ENCODE measurements at regions not wholly inside any gene's neighbourhood (a gene's known extent, or its start where the extent isn't known, plus 50 kb on each side); places are given as distances from the start of the nearest gene placed in this dataset.
"Not testable (repeated sequence)": the region's sequence is repeated elsewhere in the genome, so short reads cannot be mapped to it uniquely, and the experiment has no call there.

DNA sequence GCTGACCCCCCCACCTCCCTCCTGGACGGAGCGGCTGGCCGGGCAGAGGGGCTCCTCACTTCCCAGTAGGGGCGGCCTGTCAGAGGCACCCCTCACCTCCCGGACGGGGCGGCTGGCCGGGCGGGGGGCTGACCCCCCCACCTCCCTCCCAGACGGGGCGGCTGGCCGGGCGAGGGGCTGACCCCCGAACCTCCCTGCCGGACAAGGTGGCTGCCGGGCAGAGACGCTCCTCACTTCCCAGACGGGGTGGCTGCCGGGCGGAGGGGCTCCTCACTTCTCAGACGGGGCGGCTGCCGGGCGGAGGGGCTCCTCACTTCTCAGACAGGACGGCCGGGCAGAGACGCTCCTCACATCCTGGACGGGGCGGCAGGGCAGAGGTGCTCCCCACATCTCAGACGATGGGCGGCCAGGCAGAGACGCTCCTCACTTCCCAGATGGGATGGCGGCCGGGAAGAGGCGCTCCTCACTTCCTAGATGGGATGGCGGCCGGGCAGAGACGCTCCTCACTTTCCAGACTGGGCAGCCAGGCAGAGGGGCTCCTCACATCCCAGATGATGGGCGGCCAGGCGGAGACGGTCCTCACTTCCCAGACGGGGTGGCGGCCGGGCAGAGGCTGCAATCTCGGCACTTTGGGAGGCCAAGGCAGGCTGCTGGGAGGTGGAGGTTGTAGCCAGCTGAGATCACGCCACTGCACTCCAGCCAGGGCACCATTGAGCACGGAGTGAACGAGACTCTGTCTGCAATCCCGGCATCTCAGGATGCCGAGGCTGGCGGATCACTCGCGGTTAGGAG, 66.2 kb upstream of the PAPPA2 start:
- not testable (repeated sequence) for FAIRE-seq; DNase-seq (ENCODE audit: low spot score)

DNA sequence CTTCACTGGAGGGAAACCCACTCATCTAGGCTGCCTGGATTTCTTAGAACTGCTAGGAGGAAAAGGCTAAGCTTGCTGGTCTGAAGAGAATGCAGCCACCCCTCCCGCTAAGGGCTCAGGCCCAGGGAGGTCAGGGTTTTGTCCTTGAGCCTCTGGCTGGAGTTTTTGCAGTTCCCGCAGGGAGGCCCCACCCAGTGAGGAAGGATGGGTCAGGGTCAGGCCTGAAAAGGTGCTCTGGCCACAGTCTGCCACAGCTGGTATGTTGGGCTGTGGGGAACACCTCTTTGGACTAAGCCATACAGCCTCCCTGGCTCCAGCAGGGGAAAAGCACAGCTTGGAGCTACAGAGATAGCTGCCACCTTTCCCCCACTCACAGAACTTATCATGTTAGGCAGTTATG, 71.4 kb upstream of the PAPPA2 start:
- DNase-seq (ENCODE audit: low spot score) (no peak), FAIRE-seq (no peak)

DNA sequence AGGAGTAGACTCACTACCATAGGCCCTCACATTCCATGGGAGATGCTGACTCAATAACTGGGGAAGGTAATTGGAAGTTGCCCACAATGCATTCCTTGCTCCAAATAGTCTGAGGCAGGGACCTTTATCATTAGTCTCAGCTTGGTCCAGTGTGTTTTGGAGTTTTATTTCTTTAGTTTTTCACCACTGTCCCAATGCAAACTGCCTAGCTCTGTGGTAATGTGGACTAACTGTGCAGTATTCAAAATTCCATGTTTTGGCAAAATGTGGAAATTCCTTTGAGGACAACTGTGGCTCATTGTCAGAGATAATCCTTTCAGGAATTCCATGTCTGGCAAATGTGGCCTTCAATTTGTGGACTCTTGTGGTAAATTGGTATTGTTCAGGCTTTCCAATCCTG, 78.1 kb upstream of the PAPPA2 start:
- DNase-seq (ENCODE audit: low spot score), result no peak
- no peak for FAIRE-seq

DNA sequence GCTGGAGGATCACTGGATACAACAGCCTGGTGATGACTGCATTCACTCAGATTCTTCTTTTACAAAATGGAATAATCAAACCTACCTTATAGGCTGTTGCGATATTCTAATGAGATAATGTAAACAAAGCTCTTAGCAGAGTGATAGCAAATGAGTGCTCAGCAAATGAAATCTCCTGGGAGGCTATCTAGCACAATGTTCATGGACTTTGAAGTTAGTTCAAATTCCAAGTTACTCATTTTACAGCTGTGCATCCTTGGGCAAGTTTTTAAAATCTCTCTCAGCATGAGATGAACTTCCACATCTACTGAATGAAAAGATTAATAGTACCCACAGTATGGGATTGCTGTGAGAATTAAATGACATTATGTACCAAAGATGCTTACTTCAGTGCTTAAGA, 80.8 kb upstream of the PAPPA2 start:
- FAIRE-seq, result no peak
- DNase-seq (ENCODE audit: low spot score), result no peak

DNA sequence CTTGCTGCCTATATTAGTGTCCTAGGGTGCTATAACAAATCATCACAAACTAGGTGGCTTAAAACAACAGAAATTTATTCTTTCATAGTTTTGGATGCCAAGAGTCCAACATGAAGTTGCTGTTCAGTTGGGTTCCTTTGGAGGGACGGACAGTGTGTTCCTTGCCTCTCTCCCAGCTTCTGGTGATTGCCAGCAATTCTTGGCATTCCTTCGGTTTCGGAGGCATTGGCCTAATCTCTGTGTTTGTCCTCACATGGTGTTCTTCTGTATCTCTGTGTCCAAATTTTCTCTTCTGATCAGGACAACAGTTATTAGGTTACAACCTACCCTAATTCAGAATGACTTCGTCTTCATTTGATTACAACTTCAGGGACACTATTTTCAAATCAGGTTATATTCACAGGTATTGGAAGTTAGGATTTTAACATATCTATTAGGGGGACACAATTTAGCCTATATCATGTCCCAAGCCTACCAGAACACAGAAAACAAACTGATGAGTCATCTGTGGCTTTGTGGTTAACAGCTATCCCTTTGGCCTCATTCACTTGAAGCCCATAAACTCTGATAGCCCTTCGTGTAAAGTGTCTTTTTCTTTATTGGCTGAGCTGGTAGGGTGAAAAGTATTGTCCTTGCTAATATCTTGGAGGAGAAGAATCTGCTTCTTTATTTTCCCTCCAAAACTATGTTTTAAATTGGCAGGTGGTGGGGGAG, 83.2 kb upstream of the PAPPA2 start:
- FAIRE-seq (no peak), DNase-seq (ENCODE audit: low spot score) (no peak)

DNA sequence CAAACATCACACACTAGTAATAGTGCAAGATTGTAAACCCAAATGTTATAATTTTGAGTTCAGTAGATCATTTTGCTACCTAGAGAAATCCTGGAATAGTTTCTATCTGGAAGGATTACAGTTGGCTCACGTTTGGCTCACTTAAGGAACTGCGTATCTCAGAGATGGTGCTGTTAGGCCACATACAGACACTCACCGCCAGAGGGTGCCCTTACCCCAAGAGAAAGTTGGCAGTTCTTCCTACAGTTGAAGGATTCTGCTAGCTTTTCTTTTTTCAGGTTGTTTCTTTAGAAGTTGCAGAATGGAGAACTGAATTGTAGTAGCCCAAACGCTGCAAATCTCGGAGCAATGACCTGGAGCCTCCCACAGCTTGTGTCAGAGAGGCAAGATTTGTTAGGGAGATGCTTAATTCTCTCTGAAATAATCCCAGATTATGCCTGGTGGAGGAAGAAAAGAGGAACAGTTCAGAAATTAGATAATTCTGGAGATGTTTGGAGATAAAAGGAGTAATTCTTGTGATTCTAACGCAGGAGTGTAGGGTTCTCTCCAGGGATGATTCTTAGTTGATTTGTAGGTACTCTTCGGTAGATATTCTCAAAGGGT, 87.9 kb upstream of the PAPPA2 start:
- FAIRE-seq (no peak), DNase-seq (ENCODE audit: low spot score) (peak; percentile 24)

DNA sequence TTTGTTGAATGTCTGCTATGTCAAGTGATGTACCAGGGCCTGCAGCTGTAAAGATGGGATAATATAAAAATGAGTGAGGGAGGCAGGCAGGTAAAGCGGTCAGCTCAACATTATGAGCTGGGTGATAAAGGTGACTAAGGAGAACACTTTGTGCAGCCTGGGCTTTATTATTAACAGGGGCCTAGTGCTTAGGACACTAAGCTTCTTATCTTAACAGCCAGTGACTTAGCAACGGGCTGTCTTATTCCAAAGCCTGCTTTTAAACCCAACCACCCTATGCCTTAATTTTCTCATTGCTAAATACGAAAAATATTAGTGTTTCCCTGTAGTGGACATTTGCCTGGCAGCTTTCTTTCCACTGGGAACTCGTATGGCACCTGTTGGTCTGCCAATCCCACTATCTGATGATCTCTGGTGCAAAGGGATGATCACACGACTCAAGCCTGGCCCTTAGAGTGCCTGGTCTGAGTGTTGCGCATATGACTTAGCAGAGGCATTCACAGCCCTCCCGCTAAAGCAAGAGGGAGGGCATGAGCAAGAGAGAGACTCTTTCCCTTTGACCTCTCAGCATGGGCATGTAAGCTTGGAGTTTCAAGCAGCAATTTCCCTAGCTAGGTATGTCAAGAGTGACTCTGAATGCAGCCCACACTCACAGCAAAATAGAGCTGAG, 98.6 kb upstream of the PAPPA2 start:
- FAIRE-seq (no peak), DNase-seq (ENCODE audit: low spot score) (no peak)

DNA sequence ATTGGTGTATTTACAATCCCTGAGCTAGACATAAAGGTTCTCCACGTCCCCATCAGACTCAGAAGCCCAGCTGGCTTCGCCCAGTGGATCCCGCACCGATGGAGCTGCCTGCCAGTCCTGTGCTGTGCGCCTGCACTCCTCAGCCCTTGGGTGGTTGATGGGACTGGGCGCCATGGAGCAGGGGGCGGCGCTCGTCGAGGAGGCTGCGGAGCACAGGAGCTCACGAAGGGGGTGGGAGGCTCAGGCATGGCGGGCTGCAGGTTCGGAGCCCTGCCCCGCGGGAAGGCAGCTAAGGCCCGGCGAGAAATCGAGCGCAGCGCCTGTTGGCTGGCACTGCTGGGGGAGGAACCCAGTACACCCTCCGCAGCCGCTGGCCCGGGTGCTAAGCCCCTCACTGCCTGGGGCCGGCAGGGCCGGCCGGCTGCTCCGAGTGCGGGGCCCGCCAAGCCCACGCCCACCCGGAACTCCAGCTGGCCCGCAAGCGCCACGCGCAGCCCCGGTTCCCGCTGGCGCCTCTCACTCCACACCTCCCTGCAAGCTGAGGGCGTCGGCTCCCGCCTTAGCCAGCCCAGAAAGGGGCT, 113.8 kb upstream of the PAPPA2 start:
- DNase-seq (ENCODE audit: low spot score); FAIRE-seq: not testable (repeated sequence)

DNA sequence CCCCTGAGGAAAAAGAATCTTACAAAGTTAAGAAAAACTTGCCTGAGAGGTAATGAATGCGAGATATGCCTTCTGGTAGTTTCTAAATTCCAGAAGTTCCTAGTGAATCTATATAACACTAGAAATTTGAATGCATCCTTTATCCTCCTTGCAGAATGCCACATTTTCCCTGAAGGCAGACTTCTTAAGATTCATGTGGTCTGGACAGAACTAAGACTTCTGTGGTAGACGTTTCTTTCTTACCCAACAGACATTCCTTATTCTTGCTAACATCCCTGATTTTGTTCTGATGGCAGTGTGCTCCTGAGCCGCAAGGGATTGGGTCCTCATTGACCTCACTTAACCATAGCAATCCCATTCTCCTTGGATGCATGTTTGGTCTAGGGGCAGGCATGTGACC, 121.3 kb upstream of the PAPPA2 start:
- no peak for FAIRE-seq

DNA sequence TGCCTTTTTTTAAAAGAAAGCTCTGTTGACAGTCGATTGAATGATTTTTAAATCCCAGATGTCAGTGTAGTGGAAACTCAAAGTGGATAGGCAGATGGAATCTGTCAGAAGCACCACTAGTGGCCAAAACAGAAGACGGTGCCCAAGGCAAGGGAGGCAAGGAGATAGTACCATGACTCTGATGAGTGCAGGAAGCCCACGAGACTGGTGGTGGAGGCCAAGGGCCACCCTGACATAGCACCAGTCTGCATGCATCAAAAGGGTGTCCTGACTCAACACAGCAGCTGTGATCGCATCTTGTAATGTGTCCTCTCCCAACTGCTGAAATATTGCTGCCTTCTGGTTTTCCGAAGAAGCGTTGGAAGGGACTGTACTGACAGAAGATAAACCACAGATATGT, 124.1 kb upstream of the PAPPA2 start:
- FAIRE-seq (no peak), DNase-seq (ENCODE audit: low spot score) (no peak)

More for the DNA sequence above, 121.3 kb upstream of the PAPPA2 start:
- DNase-seq (ENCODE audit: low spot score), result no peak

DNA sequence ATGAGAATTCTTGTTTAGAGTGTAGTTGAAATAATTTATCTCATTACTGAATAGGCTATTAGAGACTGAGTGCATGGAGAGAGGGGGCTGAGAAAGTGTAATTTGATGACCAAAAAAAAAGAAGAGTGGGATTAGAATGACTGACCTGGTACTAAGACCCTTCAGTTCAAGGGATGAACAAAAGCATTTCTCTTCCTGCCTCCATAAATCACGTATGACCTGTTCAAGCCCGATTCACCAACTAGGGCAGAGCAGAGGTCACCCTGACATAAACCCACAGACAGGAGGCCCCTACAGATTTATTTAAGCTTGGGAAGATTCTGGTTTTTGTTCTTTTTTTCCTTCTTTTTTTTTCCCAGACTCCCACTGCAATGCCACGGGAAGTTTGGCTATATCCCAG, 123.7 kb upstream of the COP1 start:
- no peak for FAIRE-seq
- DNase-seq (ENCODE audit: low spot score), result no peak

DNA sequence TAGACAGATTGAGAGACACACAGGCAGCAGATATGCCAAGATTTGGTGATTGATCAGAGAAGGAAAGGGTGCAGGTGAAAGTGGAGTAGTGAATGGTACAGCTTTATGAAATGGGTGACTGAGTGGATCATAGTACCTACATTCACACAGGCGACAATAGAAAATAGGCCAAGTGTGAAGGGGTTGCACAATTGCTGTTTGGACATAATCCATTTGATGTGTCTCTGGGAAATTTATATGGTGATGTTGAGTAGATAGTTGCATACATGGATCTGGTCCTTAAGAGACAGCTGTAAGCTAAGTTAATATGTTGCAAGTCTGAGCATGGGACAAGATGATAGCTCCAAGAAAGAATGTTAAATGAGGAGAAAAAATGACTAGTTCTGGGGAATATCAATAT, 118.6 kb upstream of the COP1 start:
- DNase-seq (ENCODE audit: low spot score), result no peak
- no peak for FAIRE-seq

DNA sequence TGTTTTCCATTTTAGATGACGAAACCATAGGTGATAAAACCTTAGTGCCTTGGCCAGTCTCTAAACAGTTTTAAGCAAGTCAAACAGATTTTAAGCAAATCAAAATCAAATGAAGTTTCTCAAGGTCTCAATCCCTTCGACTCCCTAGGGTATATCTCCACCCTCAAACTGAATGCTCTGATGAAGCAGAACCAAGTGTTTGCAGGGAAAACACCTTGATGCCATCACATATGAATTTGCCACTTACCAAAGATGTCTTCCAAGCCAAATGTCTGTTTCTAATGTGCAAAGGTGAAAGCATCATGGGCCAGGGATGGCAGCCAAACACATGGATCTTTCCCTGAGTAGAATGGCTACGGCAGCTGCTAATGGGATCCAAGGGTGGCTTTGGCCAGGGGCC, 116.4 kb upstream of the COP1 start:
- FAIRE-seq, result no peak

DNA sequence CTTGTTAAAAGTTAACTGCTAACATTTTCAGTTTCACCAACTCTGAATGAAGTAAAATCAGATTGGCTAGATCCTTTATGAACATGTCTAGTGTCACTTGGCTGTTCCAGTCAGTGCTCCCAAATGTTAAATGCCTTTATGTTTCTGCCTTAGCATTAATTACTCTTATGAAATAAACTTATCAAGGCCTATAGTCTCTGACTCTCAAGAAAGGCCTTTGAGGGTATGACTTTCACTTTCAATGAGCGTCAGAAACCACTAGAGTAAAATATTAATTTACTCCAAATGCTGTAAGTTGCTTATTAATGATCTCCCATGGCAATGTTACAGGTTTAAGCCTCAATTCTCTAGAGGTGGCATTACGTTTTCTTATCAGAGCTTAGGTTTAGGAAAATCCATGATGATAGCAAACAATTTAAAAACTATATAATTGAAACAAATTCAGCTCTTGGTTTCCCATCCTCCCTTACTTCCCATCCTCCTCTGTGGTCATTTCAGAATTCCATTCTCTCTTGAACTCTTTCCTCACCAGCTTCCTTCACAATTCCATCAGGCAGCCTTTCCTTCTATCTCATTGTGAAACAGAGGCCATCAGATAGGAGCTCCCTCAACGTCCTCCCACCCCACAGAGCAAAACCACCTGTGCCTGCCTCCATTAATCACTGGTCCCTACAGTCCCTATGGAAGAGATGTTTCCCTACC, 108.6 kb upstream of the COP1 start:
- DNase-seq (ENCODE audit: low spot score), result peak; percentile 9

More for the DNA sequence above, 116.4 kb upstream of the COP1 start:
- no peak for DNase-seq (ENCODE audit: low spot score)

DNA sequence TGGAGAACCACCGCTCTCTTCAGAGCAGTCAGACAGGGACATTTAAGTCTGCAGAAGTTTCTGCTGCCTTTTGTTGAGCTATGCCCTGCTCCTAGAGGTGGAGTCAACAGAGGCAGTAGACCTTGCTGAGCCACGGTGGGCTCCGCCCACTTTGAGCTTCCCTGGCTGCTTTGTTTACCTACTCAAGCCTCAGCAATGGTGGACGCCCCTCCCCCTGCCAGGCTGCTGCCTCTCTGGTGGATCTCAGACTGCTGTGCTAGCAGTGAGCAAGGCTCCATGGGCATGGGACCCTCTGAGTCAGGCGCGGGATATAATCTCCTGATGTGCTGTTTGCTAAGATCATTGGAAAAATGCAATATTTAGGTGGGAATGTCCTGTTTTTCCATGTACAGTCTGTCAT, 89.5 kb upstream of the COP1 start:
- not testable (repeated sequence) for FAIRE-seq; DNase-seq (ENCODE audit: low spot score)

More for the DNA sequence above, 108.6 kb upstream of the COP1 start:
- FAIRE-seq, result peak; percentile 76

DNA sequence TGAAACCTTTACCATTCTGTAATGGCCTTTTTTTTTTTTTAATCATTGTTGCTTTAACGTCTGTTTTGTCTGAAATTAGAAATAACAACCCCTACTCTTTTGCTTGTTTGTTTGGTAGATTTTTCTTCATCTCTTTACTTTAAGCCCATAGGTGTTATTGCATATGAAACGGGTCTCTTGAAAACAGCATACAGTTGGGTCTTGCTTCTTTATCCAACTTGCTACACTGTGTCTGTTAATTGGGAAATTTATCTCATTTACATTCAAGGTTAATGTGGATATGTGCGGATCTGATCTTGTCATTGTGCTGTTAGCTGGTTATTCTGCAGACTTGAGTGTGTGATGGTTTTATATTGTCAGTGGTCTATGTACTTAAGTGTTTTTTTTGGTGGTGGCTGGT, 78.9 kb upstream of the COP1 start:
- DNase-seq (ENCODE audit: low spot score) (no peak), FAIRE-seq (no peak)

DNA sequence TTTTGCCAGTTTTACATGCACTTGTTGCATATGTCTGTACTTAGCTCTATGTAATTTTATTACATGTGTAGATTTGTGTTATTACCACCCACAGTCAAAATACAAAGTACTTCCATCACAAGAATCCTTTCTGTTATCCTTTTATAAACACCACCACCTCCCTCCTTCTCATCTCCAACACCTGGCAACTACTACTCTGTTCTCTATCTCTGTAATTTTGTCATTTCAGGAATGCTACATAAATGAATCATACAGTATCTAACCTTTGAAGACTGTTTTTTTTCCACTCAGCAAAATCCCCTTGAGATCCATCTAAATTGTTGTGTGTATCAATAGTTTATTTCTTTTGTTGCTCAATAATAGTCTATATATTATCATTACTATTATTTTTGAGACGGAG, 64.5 kb upstream of the COP1 start:
- FAIRE-seq (no peak), DNase-seq (ENCODE audit: low spot score) (no peak)

Measured in RCC 7860 (cell line).